Activated CD4-positive, alpha-beta T cell treated with anti-CD3 and anti-CD28 coated beads for 36 hours (primary cell): ENCODE measurements at regions not wholly inside any gene's neighbourhood (a gene's known extent, or its start where the extent isn't known, plus 50 kb on each side); places are given as distances from the start of the nearest gene placed in this dataset.

Experiments
- ATAC-seq: fragments of 200-7000 bp; cut with Tn5 transposase; one replicate; pipeline ENCODE4 v1.10.0; 2021; ENCODE audit warnings: mild to moderate bottlenecking, moderate library complexity
- CTCF ChIA-PET: fragments of 350-600 bp; sonication (Branson Sonifier 250); formaldehyde crosslinking; loops from one replicate; lab custom pipeline; 2021; ENCODE audit warnings: antibody characterized with exemption; lab: Charles Lee
- POLR2A ChIA-PET: fragments of 350-600 bp; sonication (Branson Sonifier 250); formaldehyde crosslinking; loops from one replicate; lab custom pipeline; 2021; ENCODE audit warnings: antibody characterized with exemption, inconsistent platforms; lab: Charles Lee
- DNase-seq: peaks from one replicate; pipeline ENCODE4 v3.0.0-alpha.2; 2020
- H3K27ac Mint-ChIP-seq: one replicate; pipeline ENCODE4 v1.8.0; 2021; ENCODE audit warnings: mixed read lengths
- H3K27me3 Mint-ChIP-seq: one replicate; pipeline ENCODE4 v1.8.0; 2021; ENCODE audit warnings: mixed read lengths
- H3K36me3 Mint-ChIP-seq: one replicate; pipeline ENCODE4 v1.8.0; 2021; ENCODE audit warnings: low read depth, mixed read lengths
- H3K4me1 Mint-ChIP-seq: one replicate; pipeline ENCODE4 v1.8.0; 2021; ENCODE audit warnings: mixed read lengths
- H3K4me3 Mint-ChIP-seq: one replicate; pipeline ENCODE4 v1.8.0; 2021; ENCODE audit warnings: mild to moderate bottlenecking, moderate library complexity, mixed read lengths
- H3K9me3 Mint-ChIP-seq: one replicate; pipeline ENCODE4 v1.8.0; 2021; ENCODE audit warnings: low read depth, mixed read lengths
- intact Hi-C, 2 experiments: fragments of 100-400 bp; cut with DNase I in 1 of 2; cut with micrococcal nuclease in 1 of 2; formaldehyde crosslinking; loops; one replicate each; pipeline versions ENCODE4 v1.14.2 to v1.15.1; 2022 to 2024; cut with DNase I, micrococcal nuclease

DNA sequence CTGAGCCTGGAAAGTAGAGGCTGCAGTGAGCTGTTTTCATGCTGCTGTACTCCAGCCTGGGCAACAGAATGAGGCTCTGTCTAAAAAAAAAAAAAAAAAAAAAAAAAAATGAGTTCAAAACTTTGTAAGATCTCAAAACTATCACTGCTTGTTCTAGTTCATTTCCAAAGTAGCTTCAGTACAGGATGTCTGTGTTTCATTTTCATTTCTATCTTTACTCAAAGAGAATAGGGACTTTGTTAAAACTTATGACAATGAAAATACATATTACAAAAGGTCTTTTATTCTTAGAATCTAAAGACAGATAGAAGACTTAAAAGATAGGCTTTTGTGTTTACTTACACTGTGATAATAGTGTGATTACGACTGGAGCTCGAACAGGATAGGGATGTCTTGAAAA is 709.7 kb downstream of the ADGRL2 start:
- Mint-ChIP-seq H3K4me1 (no peaks in the 10 kb centered on the region), H3K27me3 (no peaks in the 10 kb centered on the region), H3K27ac (no peak overlapping the region), H3K36me3 (no peaks in the 10 kb centered on the region), H3K9me3 (no peaks in the 10 kb centered on the region), H3K4me3 (no peak overlapping the region)
- intact Hi-C loops = no loop called here
- POLR2A ChIA-PET = no interaction called here
- DNase-seq (no peak), ATAC-seq (no peak)
- CTCF ChIA-PET = no interaction called here

DNA sequence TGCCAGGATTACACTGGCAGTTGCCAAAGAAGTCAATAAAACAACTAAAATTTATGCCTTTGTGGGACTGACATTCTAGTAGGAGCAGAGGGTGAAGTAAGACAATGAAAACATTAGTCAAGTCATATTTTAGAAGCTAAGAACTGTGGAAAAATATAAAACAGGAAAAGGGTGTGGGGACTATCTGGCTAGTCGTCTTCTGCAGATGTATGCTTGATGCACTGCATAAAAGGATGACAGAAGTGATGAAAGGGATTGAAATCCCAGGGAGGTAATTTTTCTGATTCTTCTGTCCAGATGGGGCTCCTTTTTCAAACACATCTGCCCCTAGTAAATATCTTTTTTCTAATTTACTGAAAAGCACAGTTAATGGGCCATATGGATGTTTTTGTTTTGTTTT is 706.3 kb downstream of the ADGRL2 start:
- Mint-ChIP-seq H3K4me1 (no peaks in the 10 kb centered on the region), H3K27me3 (no peaks in the 10 kb centered on the region), H3K9me3 (no peaks in the 10 kb centered on the region), H3K36me3 (no peaks in the 10 kb centered on the region), H3K27ac (no peak overlapping the region), H3K4me3 (no peak overlapping the region)
- POLR2A ChIA-PET = no interaction called here
- CTCF ChIA-PET = no interaction called here
- no peak for DNase-seq
- ATAC-seq = no peak
- intact Hi-C loops = no loop called here

DNA sequence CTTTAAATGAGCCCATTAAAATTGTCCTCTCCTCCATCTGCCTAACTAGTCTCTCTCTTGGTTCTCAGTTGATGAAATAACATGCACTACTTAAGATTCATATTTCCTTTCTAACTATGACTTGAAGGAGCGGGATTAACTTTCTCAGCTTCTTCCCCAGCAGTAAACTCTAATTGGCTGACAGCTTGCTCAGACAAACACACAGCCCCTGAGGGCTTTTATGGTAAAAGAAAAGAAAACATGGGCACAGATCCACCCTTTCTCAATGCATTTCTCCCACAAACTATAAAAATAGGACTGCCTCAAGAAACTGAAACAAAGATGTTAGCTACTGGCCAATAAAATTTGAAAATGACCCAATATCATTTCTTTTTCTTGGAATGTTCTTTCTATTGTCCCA is 703.1 kb downstream of the ADGRL2 start:
- DNase-seq (no peak), ATAC-seq (no peak)
- Mint-ChIP-seq H3K4me3 (no peak overlapping the region), H3K27ac (no peak overlapping the region), H3K9me3 (no peaks in the 10 kb centered on the region), H3K36me3 (no peaks in the 10 kb centered on the region), H3K27me3 (no peaks in the 10 kb centered on the region), H3K4me1 (no peaks in the 10 kb centered on the region)
- ChIA-PET CTCF (no interaction called here), POLR2A (no interaction called here)
- intact Hi-C loops = no loop called here

DNA sequence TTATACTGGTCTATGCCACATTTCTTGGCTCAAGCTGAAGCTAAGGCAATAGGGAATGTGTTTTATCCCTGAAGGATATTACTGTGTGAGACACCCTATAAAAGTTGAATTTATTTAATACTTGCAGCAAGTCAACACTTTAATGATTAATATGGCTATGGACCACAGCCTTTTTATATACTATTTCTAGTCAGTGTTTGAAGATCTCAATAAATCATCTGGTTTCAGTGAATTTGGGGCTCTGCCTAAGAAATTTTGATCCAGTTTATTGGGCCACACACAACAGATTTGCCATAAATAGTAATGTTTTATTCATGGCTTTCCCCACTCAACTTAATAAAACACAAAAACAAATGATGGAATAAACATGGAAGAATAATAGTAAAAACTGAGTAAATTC is 698.3 kb downstream of the ADGRL2 start:
- Mint-ChIP-seq H3K4me1 (no peaks in the 10 kb centered on the region), H3K36me3 (no peaks in the 10 kb centered on the region), H3K4me3 (no peak overlapping the region), H3K27me3 (no peaks in the 10 kb centered on the region), H3K27ac (no peak overlapping the region), H3K9me3 (peaks cover 20% of the 10 kb centered on the region)
- ChIA-PET POLR2A (no interaction called here), CTCF (no interaction called here)
- intact Hi-C loops = no loop called here
- DNase-seq (no peak), ATAC-seq (no peak)

DNA sequence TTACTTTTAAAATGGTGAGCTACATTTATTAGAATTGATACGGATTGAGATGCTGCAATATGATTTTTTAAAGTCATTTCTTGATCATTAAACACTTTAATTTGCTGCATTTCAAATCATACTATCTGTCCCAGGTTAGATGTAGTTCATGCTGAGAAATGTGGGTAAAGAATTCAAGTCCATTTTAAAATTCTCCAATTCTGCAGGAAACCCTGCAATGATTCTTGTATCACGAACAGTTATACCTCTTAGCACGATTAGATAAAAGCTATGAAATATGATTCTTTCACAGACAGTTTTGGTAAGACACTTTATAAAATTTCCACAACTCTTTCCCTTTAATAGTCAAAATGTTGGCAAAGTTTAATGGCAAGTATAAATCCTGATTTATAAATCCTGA is 693.4 kb downstream of the ADGRL2 start:
- intact Hi-C loops = no loop called here
- H3K9me3 Mint-ChIP-seq = peaks cover 23% of the 10 kb centered on the region
- H3K4me3 Mint-ChIP-seq = no peak overlapping the region
- H3K27ac Mint-ChIP-seq = no peak overlapping the region
- no peaks in the 10 kb centered on the region for H3K27me3 Mint-ChIP-seq
- DNase-seq = no peak
- ChIA-PET POLR2A (no interaction called here), CTCF (no interaction called here)
- no peaks in the 10 kb centered on the region for H3K4me1 Mint-ChIP-seq
- no peak for ATAC-seq
- H3K36me3 Mint-ChIP-seq = no peaks in the 10 kb centered on the region

DNA sequence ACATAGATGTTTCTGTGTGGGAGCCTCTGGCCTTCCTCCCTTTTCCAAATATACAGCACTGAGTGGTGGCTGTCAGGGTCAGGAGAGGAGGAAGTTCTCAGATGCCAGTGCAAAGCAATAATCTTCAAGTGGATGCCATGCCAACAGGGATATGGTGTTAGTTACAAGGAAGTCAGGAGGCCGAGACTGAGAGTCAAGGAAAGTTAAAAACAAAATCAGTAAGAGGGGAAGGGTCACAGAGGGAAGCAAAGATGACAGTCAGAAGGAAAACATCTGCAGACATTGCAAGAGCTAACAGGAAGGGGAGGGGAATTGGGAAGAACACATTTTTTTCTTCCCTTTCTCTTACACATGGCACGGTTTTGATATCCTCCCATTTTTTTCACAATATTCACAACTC is 691.4 kb downstream of the ADGRL2 start:
- Mint-ChIP-seq H3K4me3 (no peak overlapping the region), H3K27me3 (no peaks in the 10 kb centered on the region), H3K36me3 (no peaks in the 10 kb centered on the region), H3K9me3 (peaks cover 20% of the 10 kb centered on the region), H3K27ac (no peak overlapping the region), H3K4me1 (no peaks in the 10 kb centered on the region)
- ATAC-seq (no peak), DNase-seq (no peak)
- POLR2A ChIA-PET = interaction anchor here (0.8 kb wide), 1 partner anchor 29 kb away, joined by 3 read pairs; no protein-coding TSS in a partner anchor
- CTCF ChIA-PET = no interaction called here
- intact Hi-C loops = no loop called here

DNA sequence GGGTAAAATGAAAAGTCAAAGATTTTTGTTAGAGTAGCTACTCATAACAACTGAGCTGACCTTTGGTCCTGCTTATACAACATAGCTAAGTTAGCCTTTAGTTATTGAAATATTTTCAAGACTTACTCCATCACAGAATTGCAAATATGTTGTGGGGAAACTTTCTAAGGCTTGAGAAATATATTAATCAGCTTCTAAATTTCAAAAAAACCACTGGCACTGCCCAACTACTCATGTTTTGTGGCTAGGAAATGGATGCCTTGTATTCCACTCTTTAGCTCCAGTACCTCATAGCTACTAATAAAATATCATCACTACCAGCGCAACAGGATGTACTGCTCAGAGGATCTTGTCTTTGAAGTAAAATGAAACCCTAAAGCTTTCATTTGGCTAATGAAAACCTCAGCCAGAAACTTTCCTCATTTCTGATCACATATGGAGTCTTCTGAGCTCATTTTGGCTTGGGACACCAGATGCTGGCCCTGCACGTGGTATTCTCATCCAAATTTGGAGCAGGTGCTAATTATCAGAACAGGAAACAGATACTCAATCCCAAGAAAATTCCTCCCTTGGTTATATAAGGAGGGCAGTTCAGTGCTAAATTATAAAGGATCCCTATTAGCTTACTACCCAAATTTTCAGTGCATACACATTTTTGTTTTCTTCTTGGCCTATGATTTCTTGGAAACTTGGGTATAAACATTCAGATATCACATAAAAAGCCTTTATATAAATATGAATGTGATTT is 690.7 kb downstream of the ADGRL2 start:
- DNase-seq (no peak), ATAC-seq (no peak)
- intact Hi-C loops = no loop called here
- Mint-ChIP-seq H3K4me1 (no peaks in the 10 kb centered on the region), H3K9me3 (peaks cover 18% of the 10 kb centered on the region), H3K27ac (no peak overlapping the region), H3K4me3 (no peak overlapping the region), H3K27me3 (no peaks in the 10 kb centered on the region), H3K36me3 (no peaks in the 10 kb centered on the region)
- CTCF ChIA-PET = interaction anchor here (0.6 kb wide), 1 partner anchor 1141 kb away, joined by 3 read pairs; no protein-coding TSS in a partner anchor
- POLR2A ChIA-PET = interaction anchor here (0.8 kb wide), 1 partner anchor 30 kb away, joined by 3 read pairs; no protein-coding TSS in a partner anchor

DNA sequence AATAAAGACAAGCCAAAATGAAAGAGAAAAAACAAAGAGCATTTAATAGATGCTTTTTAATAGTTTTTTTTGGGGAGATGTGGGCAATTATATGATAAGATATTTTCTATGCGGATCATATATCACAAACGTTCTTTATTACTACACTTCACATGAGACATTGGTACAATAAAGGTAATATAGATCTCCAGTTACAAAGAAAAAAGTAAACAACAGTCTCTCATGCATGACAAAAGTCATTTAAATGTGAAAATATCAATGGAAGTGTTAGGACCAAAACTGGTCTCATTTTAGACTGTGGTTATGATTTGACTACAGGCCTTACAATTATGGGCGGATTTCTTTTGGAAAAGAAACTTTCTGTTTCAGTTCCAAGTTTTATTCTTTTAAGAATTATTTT is 687.0 kb downstream of the ADGRL2 start:
- intact Hi-C loops = no loop called here
- Mint-ChIP-seq H3K27ac (no peak overlapping the region), H3K9me3 (no peaks in the 10 kb centered on the region), H3K27me3 (no peaks in the 10 kb centered on the region), H3K4me1 (no peaks in the 10 kb centered on the region), H3K36me3 (no peaks in the 10 kb centered on the region), H3K4me3 (no peak overlapping the region)
- CTCF ChIA-PET = no interaction called here
- POLR2A ChIA-PET = no interaction called here
- no peak for ATAC-seq
- DNase-seq = no peak

DNA sequence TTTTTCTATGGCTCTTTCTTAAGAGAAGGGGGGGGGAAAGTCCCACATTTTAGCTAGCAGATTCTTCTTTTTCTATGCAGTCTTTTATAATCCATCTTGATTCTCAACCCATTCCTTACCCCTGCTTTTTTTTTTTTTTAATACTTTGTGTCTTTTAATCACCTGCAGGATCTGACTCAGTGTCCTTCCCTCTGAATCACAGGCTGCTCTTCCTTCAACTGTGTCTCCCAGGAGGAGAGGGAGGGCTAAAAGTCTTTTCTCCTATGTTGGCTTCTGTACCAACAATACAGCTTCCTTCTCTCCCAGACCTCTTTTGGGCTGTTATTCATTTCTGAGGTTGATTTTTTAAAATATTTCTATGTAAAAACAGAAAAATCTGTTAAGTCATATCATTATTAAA is 686.2 kb downstream of the ADGRL2 start:
- H3K9me3 Mint-ChIP-seq = no peaks in the 10 kb centered on the region
- intact Hi-C loops = no loop called here
- no peak for DNase-seq
- H3K27me3 Mint-ChIP-seq = no peaks in the 10 kb centered on the region
- H3K4me1 Mint-ChIP-seq = no peaks in the 10 kb centered on the region
- no peak overlapping the region for H3K27ac Mint-ChIP-seq
- H3K36me3 Mint-ChIP-seq = no peaks in the 10 kb centered on the region
- no peak for ATAC-seq
- ChIA-PET POLR2A (no interaction called here), CTCF (no interaction called here)
- H3K4me3 Mint-ChIP-seq = no peak overlapping the region

DNA sequence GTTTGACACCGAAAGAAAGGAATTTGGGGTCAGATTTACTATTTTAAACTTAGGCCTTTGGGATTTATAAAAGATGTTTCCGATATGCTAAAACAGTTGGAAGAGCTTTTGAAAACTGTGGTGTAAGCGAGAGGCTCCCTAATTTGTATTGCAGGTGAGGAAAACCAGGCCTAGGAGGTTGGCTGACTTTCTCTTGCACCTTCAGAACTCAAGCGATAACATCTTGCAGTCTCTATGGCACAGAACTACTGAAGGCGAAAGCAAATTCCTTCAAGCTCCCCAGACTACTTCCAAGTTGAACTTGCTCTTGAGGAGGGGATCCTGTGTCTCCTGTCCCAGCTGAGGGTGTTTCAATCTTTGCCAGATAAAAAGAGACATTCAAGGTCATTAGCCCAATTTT is 685.7 kb downstream of the ADGRL2 start:
- ChIA-PET CTCF (no interaction called here), POLR2A (no interaction called here)
- intact Hi-C loops = no loop called here
- H3K27ac Mint-ChIP-seq = no peak overlapping the region
- H3K4me1 Mint-ChIP-seq = no peaks in the 10 kb centered on the region
- H3K9me3 Mint-ChIP-seq = no peaks in the 10 kb centered on the region
- DNase-seq (no peak), ATAC-seq (no peak)
- no peaks in the 10 kb centered on the region for H3K36me3 Mint-ChIP-seq
- H3K4me3 Mint-ChIP-seq = no peak overlapping the region
- H3K27me3 Mint-ChIP-seq = no peaks in the 10 kb centered on the region

DNA sequence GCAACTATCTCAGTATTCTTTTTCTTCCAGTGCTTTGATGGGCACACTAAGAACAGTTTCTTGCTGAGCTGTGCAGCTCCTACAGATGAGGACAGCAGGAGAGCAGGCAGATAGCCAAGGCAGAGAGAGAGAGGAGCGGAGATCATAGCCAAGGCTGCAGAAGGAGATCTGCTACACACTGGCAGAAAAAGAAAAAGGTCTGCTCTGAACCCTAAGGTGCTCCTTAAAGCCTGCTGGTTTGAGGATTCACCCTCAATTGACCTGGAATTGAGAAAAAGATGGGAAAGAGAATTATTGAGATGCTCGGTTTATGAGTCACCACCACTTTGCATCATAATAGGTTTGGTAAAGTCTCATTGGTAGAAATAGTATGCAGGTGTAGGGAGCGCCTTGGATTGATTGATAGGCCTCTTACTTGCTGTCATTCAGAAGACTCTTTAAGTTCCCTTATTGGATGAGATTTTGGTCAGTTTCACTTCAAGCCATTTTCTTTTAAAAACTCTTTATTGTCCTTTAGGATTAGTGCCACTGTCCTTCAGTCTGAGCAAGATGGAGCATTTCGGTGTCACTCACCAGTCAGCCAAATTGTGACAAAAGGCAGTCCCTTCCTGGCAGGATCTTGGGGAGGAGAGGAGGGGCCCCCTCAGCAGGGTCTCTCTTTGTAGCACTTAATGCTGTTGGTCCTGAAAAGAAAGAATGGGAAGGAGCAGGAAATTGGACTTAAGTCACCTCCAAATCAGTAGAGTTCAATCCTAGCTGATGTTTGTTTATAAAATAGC is 685.0 kb downstream of the ADGRL2 start:
- ChIA-PET CTCF (no interaction called here), POLR2A (no interaction called here)
- H3K36me3 Mint-ChIP-seq = no peaks in the 10 kb centered on the region
- ATAC-seq (no peak), DNase-seq (no peak)
- no peak overlapping the region for H3K4me3 Mint-ChIP-seq
- no peaks in the 10 kb centered on the region for H3K27me3 Mint-ChIP-seq
- H3K9me3 Mint-ChIP-seq = no peaks in the 10 kb centered on the region
- H3K27ac Mint-ChIP-seq = no peak overlapping the region
- intact Hi-C loops = no loop called here
- no peaks in the 10 kb centered on the region for H3K4me1 Mint-ChIP-seq

DNA sequence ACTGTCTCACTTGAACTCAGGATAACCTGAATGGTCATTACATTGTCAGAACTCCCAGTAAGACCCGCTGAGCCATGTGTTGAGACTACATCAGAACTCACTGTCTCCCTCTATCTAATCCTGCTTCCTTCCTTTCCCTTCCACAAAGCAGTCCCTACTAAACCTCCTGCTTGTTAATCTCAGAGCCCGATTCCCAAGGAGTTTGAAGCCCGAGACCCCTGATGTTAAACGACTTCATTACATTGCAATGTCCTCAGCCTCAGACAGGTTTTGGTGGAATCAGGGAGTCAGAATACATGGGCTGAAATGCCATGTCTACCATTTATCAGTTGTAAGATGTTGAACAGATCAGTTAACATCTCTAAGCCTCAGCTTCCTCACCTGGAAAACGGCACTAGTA is 682.4 kb downstream of the ADGRL2 start:
- Mint-ChIP-seq H3K4me1 (no peaks in the 10 kb centered on the region), H3K9me3 (no peaks in the 10 kb centered on the region), H3K36me3 (no peaks in the 10 kb centered on the region), H3K4me3 (no peak overlapping the region), H3K27ac (no peak overlapping the region), H3K27me3 (no peaks in the 10 kb centered on the region)
- DNase-seq = no peak
- ATAC-seq = no peak
- ChIA-PET CTCF (no interaction called here), POLR2A (no interaction called here)
- intact Hi-C loops = no loop called here
